ENCODE measurements at regions not wholly inside any gene's neighbourhood (a gene's known extent, or its start where the extent isn't known, plus 50 kb on each side); places are given as distances from the start of the nearest gene placed in this dataset.

DNA sequence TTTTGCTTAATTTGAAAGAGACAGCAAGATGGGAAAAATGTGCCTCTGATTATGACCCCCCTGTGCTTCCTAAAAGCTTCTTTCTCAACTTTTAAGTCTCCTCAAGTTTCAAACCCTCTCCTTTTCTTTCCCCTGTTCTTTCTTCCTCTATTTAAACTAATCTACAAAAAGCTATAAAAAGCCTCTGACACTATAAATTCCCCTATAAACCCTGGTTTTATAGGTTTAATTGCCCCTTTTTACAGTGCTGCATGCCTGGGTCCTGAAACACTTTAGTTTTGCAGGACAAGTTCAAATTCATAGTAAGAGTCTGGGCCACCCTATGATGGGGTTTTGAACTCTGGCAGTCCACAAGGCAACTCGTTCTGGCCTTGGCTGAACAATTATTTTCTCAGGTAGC is 510.9 kb upstream of the TBX3 start:
- TF ChIP-seq, protein P1, sequence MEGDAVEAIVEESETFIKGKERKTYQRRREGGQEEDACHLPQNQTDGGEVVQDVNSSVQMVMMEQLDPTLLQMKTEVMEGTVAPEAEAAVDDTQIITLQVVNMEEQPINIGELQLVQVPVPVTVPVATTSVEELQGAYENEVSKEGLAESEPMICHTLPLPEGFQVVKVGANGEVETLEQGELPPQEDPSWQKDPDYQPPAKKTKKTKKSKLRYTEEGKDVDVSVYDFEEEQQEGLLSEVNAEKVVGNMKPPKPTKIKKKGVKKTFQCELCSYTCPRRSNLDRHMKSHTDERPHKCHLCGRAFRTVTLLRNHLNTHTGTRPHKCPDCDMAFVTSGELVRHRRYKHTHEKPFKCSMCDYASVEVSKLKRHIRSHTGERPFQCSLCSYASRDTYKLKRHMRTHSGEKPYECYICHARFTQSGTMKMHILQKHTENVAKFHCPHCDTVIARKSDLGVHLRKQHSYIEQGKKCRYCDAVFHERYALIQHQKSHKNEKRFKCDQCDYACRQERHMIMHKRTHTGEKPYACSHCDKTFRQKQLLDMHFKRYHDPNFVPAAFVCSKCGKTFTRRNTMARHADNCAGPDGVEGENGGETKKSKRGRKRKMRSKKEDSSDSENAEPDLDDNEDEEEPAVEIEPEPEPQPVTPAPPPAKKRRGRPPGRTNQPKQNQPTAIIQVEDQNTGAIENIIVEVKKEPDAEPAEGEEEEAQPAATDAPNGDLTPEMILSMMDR (IDR thresholded peaks at IDR 0.05; ENCODE audit: low read depth, low read length) = no peak
- DNase-seq (ENCODE audit: low read depth in 2 of 2) = no peak
- no peak overlapping the region for H3K4me3 ChIP-seq (replicated peaks in 1 of 2; ENCODE audit: low read depth in 2 of 2, low read length in 2 of 2)

DNA sequence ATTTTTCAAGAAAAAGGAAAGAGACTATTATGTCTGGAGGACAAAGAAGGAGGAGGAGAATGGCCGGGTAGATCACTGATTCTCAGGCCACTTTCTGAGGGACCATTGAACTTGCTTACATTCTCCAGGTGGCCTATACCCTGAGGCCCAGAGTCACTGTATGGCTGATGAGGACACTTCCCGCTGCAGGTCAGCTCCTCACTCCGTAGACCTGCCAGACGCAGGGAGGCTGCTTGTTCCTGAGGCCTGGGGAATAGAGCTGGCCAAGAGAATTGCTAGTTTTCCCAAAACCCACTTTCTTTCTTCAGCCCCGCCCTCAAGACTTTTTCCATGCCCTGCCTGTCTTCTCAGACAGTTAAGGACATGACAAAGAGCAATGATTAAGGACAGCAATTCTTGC is 510.5 kb upstream of the TBX3 start:
- TF ChIP-seq, protein P1 (IDR thresholded peaks at IDR 0.05; ENCODE audit: low read depth, low read length) = no peak
- no peak for DNase-seq (ENCODE audit: low read depth in 2 of 2)
- H3K4me3 ChIP-seq (replicated peaks in 1 of 2; ENCODE audit: low read depth in 2 of 2, low read length in 2 of 2) = no peak overlapping the region

DNA sequence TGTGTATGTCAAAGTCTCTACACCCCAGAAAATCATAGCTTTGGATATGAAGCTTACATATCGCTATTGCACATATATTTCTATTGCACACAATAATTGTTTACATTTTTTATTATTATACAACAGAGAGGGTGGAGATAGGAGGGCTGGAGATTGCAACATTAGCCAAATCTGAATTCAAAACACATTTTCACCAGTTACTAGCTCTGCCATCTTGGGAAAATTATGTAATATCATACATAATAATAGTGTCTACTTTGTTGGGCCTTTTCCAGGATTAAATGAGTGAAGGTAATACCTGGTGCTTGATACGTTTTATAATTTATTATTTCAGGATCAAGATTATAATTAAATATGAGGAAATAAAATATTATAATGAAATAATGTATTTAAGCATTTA is 507.4 kb upstream of the TBX3 start:
- H3K4me3 ChIP-seq (replicated peaks in 1 of 2; ENCODE audit: low read depth in 2 of 2, low read length in 2 of 2) = no peak overlapping the region
- TF ChIP-seq, protein P1 (IDR thresholded peaks at IDR 0.05; ENCODE audit: low read depth, low read length) = no peak
- DNase-seq (ENCODE audit: low read depth in 2 of 2) = no peak

DNA sequence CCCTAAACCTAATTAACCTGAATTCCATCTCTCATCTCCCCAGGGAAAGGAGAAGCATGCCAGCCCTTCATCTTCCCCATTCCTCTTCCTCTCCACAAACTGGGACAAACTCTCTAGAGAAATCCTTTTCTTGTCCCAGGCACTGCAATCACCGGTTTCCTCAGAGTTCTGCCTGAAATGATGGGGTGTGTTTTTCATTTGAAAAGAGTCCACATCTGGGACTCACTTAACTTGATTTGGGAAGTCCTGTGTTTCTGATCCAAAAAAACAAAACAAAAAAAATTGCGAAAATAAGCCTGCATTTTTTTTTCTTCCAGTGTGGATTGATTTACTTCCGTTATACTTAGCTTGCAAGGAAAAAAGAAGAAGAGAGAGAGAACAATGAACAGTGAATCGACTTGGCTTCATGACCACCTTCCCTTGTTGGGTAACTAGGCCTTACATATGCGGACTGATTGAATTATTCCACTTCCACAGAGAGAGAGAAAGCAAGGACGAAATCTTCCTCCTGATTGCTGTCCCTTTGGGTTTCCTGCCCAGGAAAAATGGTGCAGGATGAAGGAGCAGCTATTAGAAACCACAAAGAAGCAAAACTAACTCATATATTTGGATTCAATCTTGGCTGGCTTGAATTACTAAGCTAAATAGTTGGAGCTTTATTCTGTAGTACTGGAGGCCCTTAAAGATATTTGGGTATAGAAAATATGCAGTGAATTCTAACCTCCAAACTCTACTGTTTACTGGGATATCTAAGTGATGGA is 506.2 kb upstream of the TBX3 start:
- H3K4me3 ChIP-seq (replicated peaks in 1 of 2; ENCODE audit: low read depth in 2 of 2, low read length in 2 of 2) = no peak overlapping the region
- DNase-seq (ENCODE audit: low read depth in 2 of 2) = no peak
- TF ChIP-seq, protein P1 (IDR thresholded peaks at IDR 0.05; ENCODE audit: low read depth, low read length) = no peak

DNA sequence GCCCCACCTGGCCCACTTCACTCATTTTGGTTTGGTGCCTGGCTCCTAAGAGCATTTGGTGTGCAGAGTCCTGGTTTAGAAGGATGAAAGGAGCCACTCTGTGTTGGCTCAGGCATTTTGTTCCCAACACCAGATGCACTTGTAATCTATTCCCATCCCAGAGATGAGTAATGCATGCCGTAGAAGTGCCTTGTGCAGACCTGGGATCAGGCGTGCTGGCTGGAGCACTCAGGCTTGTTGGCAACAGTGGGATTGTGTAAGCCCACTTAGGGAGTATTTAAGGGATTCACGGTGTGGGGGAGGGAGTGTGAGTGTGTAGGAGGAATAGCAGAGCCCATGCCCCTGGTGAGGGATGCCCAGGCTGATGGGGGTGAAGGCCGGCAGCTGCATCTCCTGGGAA is 501.5 kb upstream of the TBX3 start:
- peak; percentile 23 to 35 for DNase-seq (ENCODE audit: low read depth in 2 of 2)
- H3K4me3 ChIP-seq (replicated peaks in 1 of 2; ENCODE audit: low read depth in 2 of 2, low read length in 2 of 2) = no peak overlapping the region
- TF ChIP-seq, protein P1 (IDR thresholded peaks at IDR 0.05; ENCODE audit: low read depth, low read length) = no peak

DNA sequence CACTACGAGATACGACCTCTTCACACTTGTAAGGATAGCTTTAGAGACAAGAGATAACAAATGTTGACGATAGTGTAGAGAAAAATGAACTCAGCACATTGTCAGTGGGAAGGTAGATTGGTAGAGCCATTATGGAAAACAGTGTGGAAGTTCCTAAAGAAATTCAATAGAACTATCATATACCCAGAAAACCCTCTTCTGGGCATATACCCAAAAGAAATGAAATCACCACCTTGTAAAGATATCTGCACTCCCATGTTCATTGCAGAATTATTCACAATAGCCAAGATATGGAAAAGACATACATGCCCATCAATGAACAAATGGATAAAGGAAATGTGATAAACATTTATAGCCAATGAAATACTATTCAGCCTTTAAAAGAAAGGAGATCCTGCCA is 499.8 kb upstream of the TBX3 start:
- TF ChIP-seq, protein P1 (IDR thresholded peaks at IDR 0.05; ENCODE audit: low read depth, low read length) = no peak
- DNase-seq (ENCODE audit: low read depth in 2 of 2) = no peak
- H3K4me3 ChIP-seq (replicated peaks in 1 of 2; ENCODE audit: low read depth in 2 of 2, low read length in 2 of 2) = no peak overlapping the region

DNA sequence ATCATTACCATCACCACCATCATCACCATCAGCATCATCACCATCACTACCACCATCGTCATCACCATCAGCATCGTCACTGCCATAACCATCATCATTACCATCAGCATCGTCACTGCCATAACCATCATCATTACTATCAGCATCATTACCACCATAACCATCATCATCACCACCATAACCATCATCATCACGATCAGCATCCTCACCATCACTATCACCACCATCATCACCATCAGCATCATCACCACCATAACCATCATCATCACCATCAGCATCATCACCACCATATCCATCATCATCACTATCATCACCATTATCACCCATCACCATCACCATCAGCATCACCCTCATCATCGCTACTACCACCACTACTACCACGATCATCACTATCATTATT is 493.9 kb upstream of the TBX3 start:
- TF ChIP-seq, protein P1 (IDR thresholded peaks at IDR 0.05; ENCODE audit: low read depth, low read length) = no peak
- no peak for DNase-seq (ENCODE audit: low read depth in 2 of 2)

More for the DNA sequence above, 493.9 kb upstream of the TBX3 start:
- no peak overlapping the region for H3K4me3 ChIP-seq (replicated peaks in 1 of 2; ENCODE audit: low read depth in 2 of 2, low read length in 2 of 2)
